KMS-11 (cell line): ENCODE measurements at regions not wholly inside any gene's neighbourhood (a gene's known extent, or its start where the extent isn't known, plus 50 kb on each side); places are given as distances from the start of the nearest gene placed in this dataset.

Source experiments
- H2AFZ ChIP-seq: fragments of 200-600 bp; sonication (generic); 2 replicates; pipeline ENCODE4 v1.6.1; 2016; ENCODE audit warnings: antibody characterized with exemption, mixed run types, low read depth
- H3K27ac ChIP-seq: fragments of 200-600 bp; sonication (generic); 2 replicates; pipeline ENCODE4 v1.6.1; 2016; ENCODE audit warnings: mild to moderate bottlenecking, mixed run types
- H3K27me3 ChIP-seq: fragments of 200-600 bp; sonication (generic); 2 replicates; pipeline ENCODE4 v1.6.1; 2017; ENCODE audit warnings: mild to moderate bottlenecking, low read depth, mixed run types, moderate library complexity; ENCODE audit not compliant: insufficient read depth
- H3K36me3 ChIP-seq: fragments of 200-600 bp; sonication (generic); 2 replicates; pipeline ENCODE4 v1.6.1; 2017; ENCODE audit warnings: mild to moderate bottlenecking, mixed run types; ENCODE audit not compliant: insufficient read depth
- H3K4me1 ChIP-seq: fragments of 200-600 bp; sonication (generic); 2 replicates; pipeline ENCODE4 v1.6.1; 2016; ENCODE audit warnings: mild to moderate bottlenecking, low read depth, mixed run types; ENCODE audit not compliant: poor library complexity, severe bottlenecking
- H3K4me2 ChIP-seq: fragments of 200-600 bp; sonication (generic); 2 replicates; pipeline ENCODE4 v1.7.0; 2016; ENCODE audit warnings: mild to moderate bottlenecking, mixed run types
- H3K4me3 ChIP-seq: fragments of 200-600 bp; sonication (generic); IDR thresholded peaks from 2 replicates; pipeline ENCODE4 v1.6.1; 2017; ENCODE audit warnings: low read depth, low read length, mixed read lengths; ENCODE audit not compliant: insufficient read depth
- H3K79me2 ChIP-seq: fragments of 200-600 bp; sonication (generic); 2 replicates; pipeline ENCODE4 v1.6.1; 2016; ENCODE audit warnings: low read depth, mixed run types; ENCODE audit not compliant: insufficient read depth
- H3K9ac ChIP-seq: fragments of 200-600 bp; sonication (generic); 2 replicates; pipeline ENCODE4 v1.6.1; 2016; ENCODE audit warnings: mild to moderate bottlenecking, mixed run types
- H4K20me1 ChIP-seq: fragments of 200-600 bp; sonication (generic); 2 replicates; pipeline ENCODE4 v1.6.1; 2016; ENCODE audit warnings: mild to moderate bottlenecking, mixed run types; ENCODE audit not compliant: insufficient read depth
- TF ChIP-seq, protein P1 (sequence below): fragments of 200-600 bp; sonication (generic); conservative IDR thresholded peaks from 2 replicates; pipeline ENCODE4 v1.6.1; 2017; ENCODE audit warnings: low read depth, mild to moderate bottlenecking, antibody characterized with exemption, low read length, moderate library complexity, mixed read lengths

DNA sequence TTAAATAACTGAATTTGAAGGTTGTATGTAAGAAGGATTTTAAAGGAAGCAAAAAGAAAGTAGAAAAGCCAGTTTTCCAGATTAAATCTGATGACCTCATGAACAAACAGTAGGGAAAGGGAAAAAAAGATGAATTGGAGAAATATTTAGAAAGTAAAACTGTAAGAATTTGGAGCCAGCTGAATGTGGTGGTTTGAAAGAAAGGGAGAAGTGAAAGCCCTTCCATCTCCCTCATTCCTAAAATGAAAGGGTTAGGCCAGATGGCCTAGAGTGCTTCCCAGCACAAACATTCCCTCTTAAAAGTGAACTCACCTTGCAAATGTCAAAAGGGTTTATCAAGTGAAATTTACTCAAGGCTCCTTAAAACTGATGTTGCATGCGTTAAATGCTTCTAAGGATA is 139.3 kb upstream of the COL21A1 start:
- H4K20me1 ChIP-seq: no peaks in the 10 kb centered on the region
- TF ChIP-seq, protein P1, sequence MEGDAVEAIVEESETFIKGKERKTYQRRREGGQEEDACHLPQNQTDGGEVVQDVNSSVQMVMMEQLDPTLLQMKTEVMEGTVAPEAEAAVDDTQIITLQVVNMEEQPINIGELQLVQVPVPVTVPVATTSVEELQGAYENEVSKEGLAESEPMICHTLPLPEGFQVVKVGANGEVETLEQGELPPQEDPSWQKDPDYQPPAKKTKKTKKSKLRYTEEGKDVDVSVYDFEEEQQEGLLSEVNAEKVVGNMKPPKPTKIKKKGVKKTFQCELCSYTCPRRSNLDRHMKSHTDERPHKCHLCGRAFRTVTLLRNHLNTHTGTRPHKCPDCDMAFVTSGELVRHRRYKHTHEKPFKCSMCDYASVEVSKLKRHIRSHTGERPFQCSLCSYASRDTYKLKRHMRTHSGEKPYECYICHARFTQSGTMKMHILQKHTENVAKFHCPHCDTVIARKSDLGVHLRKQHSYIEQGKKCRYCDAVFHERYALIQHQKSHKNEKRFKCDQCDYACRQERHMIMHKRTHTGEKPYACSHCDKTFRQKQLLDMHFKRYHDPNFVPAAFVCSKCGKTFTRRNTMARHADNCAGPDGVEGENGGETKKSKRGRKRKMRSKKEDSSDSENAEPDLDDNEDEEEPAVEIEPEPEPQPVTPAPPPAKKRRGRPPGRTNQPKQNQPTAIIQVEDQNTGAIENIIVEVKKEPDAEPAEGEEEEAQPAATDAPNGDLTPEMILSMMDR: no peak
- no peak overlapping the region for H3K27ac ChIP-seq
- H3K4me1 ChIP-seq: no peaks in the 10 kb centered on the region
- no peak overlapping the region for H3K4me3 ChIP-seq
- no peaks in the 10 kb centered on the region for H3K27me3 ChIP-seq
- no peak overlapping the region for H3K9ac ChIP-seq
- H3K4me2 ChIP-seq: no peak overlapping the region
- no peak overlapping the region for H2AFZ ChIP-seq
- no peaks in the 10 kb centered on the region for H3K36me3 ChIP-seq
- no peaks in the 10 kb centered on the region for H3K79me2 ChIP-seq

DNA sequence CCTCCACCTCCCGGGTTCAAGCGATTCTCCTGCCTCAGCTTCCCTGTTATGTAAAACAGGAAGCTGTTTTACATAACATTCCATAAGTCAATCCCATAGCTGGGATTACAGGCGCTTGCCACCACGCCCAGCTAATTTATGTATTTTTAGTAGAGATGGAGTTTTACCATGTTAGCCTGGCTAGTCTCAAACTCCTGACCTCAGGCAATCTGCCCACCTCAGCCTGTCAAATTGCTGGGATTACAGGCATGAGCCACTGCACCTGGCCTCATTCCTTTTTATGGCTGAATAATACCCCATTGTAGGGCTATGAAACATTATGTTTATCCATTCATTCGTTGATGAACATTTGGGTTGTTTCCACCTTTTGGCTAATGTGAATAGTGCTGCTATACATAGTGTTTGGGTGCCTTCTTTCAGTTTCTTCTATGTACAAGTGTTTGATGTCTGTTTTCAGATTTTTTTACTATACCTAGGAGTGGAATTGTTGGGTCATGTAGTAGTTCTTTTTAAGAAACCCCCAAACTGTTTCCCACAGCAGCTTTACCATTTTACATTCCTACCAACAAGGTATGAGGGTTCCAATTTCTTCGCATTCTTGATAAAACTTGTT is 138.7 kb upstream of the COL21A1 start:
- H3K27ac ChIP-seq: no peak overlapping the region
- no peak overlapping the region for H3K9ac ChIP-seq
- no peaks in the 10 kb centered on the region for H3K79me2 ChIP-seq
- no peak overlapping the region for H3K4me2 ChIP-seq
- TF ChIP-seq, protein P1: no peak
- H3K36me3 ChIP-seq: no peaks in the 10 kb centered on the region
- H2AFZ ChIP-seq: no peak overlapping the region
- H4K20me1 ChIP-seq: no peaks in the 10 kb centered on the region
- no peaks in the 10 kb centered on the region for H3K27me3 ChIP-seq
- H3K4me3 ChIP-seq: no peak overlapping the region
- H3K4me1 ChIP-seq: no peaks in the 10 kb centered on the region

DNA sequence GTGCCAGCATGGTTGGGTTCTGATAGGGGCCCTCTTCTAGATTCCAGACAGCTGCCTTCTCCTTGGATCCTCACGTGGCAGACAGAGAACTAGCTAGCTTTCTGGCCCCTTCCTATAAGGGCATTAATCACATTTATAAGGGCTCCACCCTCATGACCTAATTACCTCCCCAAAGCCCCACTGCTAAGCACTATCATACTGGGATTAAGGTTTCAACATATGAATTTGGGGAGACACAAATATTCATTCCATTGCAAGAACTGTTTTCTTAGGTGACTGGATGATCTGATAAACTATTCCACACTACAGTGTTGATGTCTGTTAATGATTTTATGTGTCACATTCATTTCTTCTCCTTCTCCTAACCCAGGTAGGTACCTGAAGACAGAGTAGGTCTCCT is 135.8 kb upstream of the COL21A1 start:
- Histone ChIP-seq H3K4me3 (no peak overlapping the region), H3K36me3 (no peaks in the 10 kb centered on the region), H3K9ac (no peak overlapping the region), H4K20me1 (no peaks in the 10 kb centered on the region), H3K27ac (no peak overlapping the region), H3K79me2 (no peaks in the 10 kb centered on the region), H2AFZ (no peak overlapping the region), H3K4me2 (no peak overlapping the region), H3K27me3 (no peaks in the 10 kb centered on the region), H3K4me1 (no peaks in the 10 kb centered on the region)
- TF ChIP-seq, protein P1: no peak

DNA sequence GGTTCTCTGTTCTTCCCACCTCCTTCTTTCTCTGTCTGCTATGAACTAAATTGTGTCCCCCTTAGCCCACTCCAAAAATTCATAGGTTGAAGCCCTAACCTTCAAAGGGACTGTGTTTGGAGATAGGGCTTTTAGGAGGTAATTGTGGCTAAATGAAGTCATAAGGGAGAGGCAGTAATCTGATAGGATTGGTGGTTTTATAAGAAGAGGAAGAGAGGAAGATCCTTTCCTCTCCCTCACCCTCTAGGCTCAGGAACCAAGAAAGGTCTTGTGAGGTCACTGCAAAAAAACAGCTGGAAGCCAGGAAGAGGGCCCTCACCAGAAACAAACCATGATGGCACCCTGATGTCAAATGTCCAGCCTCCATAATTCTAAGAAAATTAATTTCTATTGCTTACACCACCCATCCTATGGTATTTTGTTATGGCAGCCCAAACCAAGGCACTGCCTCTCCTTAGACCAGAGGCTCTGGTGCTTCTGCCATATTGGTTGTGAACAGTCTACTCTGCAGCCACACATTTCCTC is 135.1 kb upstream of the COL21A1 start:
- Histone ChIP-seq H2AFZ (no peak overlapping the region), H3K36me3 (no peaks in the 10 kb centered on the region), H3K4me2 (no peak overlapping the region), H3K79me2 (no peaks in the 10 kb centered on the region), H3K4me1 (no peaks in the 10 kb centered on the region), H3K4me3 (no peak overlapping the region), H3K27me3 (no peaks in the 10 kb centered on the region), H3K9ac (no peak overlapping the region), H3K27ac (no peak overlapping the region), H4K20me1 (no peaks in the 10 kb centered on the region)
- TF ChIP-seq, protein P1: no peak
